ENCODE measurements at regions not wholly inside any gene's neighbourhood (a gene's known extent, or its start where the extent isn't known, plus 50 kb on each side); places are given as distances from the start of the nearest gene placed in this dataset.

GRCh38 chr6:84536885-84537638 lies 227.3 kb downstream of the TBX18 start:
- no peak overlapping the region for H3K4me3 ChIP-seq
- H3K4me2 ChIP-seq: no peak overlapping the region
- H3K9ac ChIP-seq: no peak overlapping the region
- no peaks in the 10 kb centered on the region for H3K27me3 ChIP-seq
- no peaks in the 10 kb centered on the region for H3K4me1 ChIP-seq
- no peaks in the 10 kb centered on the region for H3K9me3 ChIP-seq
- no peak overlapping the region for H3K27ac ChIP-seq
- no peaks in the 10 kb centered on the region for H4K20me1 ChIP-seq
- TF ChIP-seq Cebpa-rat (IDR thresholded peaks at IDR 0.05): no peak
- H3K36me3 ChIP-seq: no peaks in the 10 kb centered on the region

DNA sequence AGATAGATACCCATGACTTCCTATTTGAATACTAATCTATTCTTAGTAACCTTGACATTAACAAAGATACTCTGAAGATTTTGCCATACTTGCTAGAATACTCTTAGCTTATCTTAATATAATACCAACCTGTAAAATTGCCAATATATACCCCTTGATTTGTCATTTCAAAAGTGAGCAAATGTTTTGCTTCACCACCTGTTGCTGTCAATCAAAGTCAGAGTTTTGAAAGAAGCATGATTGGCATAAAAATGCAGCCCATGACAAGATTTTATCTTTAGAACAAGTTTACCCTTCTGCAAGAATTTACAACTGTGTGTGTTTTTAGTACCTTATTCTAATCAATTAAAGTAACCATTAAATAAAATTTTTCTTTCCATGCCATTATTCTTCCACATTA lies 236.2 kb downstream of the TBX18 start:
- TF ChIP-seq Cebpa-rat (IDR thresholded peaks at IDR 0.05): no peak
- no peaks in the 10 kb centered on the region for H3K27me3 ChIP-seq
- H3K9ac ChIP-seq: no peak overlapping the region
- H3K4me1 ChIP-seq: no peaks in the 10 kb centered on the region
- no peak overlapping the region for H3K4me2 ChIP-seq
- H3K4me3 ChIP-seq: no peak overlapping the region
- H4K20me1 ChIP-seq: no peaks in the 10 kb centered on the region
- H3K9me3 ChIP-seq: no peaks in the 10 kb centered on the region
- no peaks in the 10 kb centered on the region for H3K36me3 ChIP-seq
- H3K27ac ChIP-seq: no peak overlapping the region

- H3K36me3 ChIP-seq: no peaks in the 10 kb centered on the region
- no peaks in the 10 kb centered on the region for H4K20me1 ChIP-seq
- TF ChIP-seq Cebpa-rat (IDR thresholded peaks at IDR 0.05): no peak
- H3K9me3 ChIP-seq: no peaks in the 10 kb centered on the region
- no peaks in the 10 kb centered on the region for H3K27me3 ChIP-seq
- H3K9ac ChIP-seq: no peak overlapping the region
- no peaks in the 10 kb centered on the region for H3K4me1 ChIP-seq
- no peak overlapping the region for H3K27ac ChIP-seq
- no peak overlapping the region for H3K4me2 ChIP-seq
- H3K4me3 ChIP-seq: no peak overlapping the region
Observed at GRCh38 chr6:84526631-84527030, 237.8 kb downstream of the TBX18 start.

DNA sequence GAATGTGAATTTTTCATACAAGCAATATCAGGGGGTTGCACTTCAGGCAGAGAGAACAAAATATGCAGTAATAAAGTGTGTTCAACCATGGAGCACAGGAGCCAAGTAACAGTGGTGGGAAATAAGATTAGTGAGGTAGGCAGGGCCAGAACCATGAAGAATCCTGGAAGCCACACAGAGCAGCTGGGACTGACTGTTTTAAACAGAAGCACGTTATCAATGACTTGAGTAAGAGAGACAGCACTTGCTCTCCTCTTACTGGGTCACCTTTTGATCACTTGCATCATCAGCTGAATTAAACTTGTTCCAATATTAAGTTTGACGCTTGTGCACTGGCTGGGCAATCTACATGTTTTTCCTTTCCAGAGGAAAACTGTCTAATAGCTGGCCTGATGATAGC lies 238.5 kb downstream of the TBX18 start:
- Histone ChIP-seq H3K4me2 (no peak overlapping the region), H3K4me1 (no peaks in the 10 kb centered on the region), H4K20me1 (no peaks in the 10 kb centered on the region), H3K9me3 (no peaks in the 10 kb centered on the region), H3K9ac (no peak overlapping the region), H3K4me3 (no peak overlapping the region), H3K36me3 (no peaks in the 10 kb centered on the region), H3K27me3 (no peaks in the 10 kb centered on the region), H3K27ac (no peak overlapping the region)
- TF ChIP-seq Cebpa-rat (IDR thresholded peaks at IDR 0.05): no peak

- Histone ChIP-seq H3K4me1 (no peaks in the 10 kb centered on the region), H3K9me3 (no peaks in the 10 kb centered on the region), H3K4me2 (no peak overlapping the region), H3K36me3 (no peaks in the 10 kb centered on the region), H3K9ac (no peak overlapping the region), H3K27me3 (no peaks in the 10 kb centered on the region), H3K27ac (no peak overlapping the region), H4K20me1 (no peaks in the 10 kb centered on the region), H3K4me3 (no peak overlapping the region)
- no peak for TF ChIP-seq Cebpa-rat (IDR thresholded peaks at IDR 0.05)
Observed at GRCh38 chr6:84524636-84525035, 239.8 kb downstream of the TBX18 start.

DNA sequence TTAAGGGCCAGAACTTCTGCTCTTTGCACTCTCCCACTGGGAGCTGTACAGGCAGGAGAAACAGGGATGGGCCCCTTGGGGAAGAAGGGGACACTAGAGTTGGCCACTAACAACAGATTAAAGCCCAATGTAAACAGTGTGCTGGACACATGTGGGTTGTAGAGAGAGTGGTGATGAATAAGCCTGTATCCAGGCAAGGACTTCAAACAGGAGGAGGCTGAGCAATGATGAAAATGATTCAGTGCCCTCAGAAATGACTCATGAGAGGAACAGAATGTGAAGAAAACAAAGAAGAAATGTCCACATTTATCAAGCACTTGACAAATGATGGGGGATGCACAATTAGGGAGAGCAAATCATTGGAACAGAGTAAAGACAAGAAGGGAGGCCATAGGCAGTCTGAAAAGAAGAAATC lies 242.3 kb downstream of the TBX18 start:
- no peak overlapping the region for H3K27ac ChIP-seq
- H3K27me3 ChIP-seq: no peaks in the 10 kb centered on the region
- no peak for TF ChIP-seq Cebpa-rat (IDR thresholded peaks at IDR 0.05)
- H3K4me1 ChIP-seq: no peaks in the 10 kb centered on the region
- H3K4me2 ChIP-seq: no peak overlapping the region
- H4K20me1 ChIP-seq: no peaks in the 10 kb centered on the region
- H3K4me3 ChIP-seq: no peak overlapping the region
- no peak overlapping the region for H3K9ac ChIP-seq
- no peaks in the 10 kb centered on the region for H3K9me3 ChIP-seq
- no peaks in the 10 kb centered on the region for H3K36me3 ChIP-seq

- Histone ChIP-seq H4K20me1 (no peaks in the 10 kb centered on the region), H3K27ac (no peak overlapping the region), H3K4me1 (no peaks in the 10 kb centered on the region), H3K4me3 (no peak overlapping the region), H3K4me2 (no peak overlapping the region), H3K36me3 (no peaks in the 10 kb centered on the region), H3K27me3 (no peaks in the 10 kb centered on the region), H3K9me3 (no peaks in the 10 kb centered on the region), H3K9ac (no peak overlapping the region)
- no peak for TF ChIP-seq Cebpa-rat (IDR thresholded peaks at IDR 0.05)
Observed at GRCh38 chr6:84521511-84521910, 242.9 kb downstream of the TBX18 start.

GRCh38 chr6:84517741-84518530 lies 246.5 kb downstream of the TBX18 start:
- no peaks in the 10 kb centered on the region for H3K9me3 ChIP-seq
- H4K20me1 ChIP-seq: no peaks in the 10 kb centered on the region
- H3K36me3 ChIP-seq: no peaks in the 10 kb centered on the region
- H3K27ac ChIP-seq: no peak overlapping the region
- TF ChIP-seq Cebpa-rat (IDR thresholded peaks at IDR 0.05): no peak
- no peak overlapping the region for H3K9ac ChIP-seq
- H3K27me3 ChIP-seq: no peaks in the 10 kb centered on the region
- H3K4me1 ChIP-seq: no peaks in the 10 kb centered on the region
- H3K4me2 ChIP-seq: no peak overlapping the region
- H3K4me3 ChIP-seq: no peak overlapping the region

GRCh38 chr6:84516154-84516553 lies 248.2 kb downstream of the TBX18 start:
- Histone ChIP-seq H3K27me3 (no peaks in the 10 kb centered on the region), H3K4me3 (no peak overlapping the region), H3K27ac (no peak overlapping the region), H3K4me1 (no peaks in the 10 kb centered on the region), H4K20me1 (no peaks in the 10 kb centered on the region), H3K9ac (no peak overlapping the region), H3K9me3 (no peaks in the 10 kb centered on the region), H3K4me2 (no peak overlapping the region), H3K36me3 (no peaks in the 10 kb centered on the region)
- TF ChIP-seq Cebpa-rat (IDR thresholded peaks at IDR 0.05): no peak

DNA sequence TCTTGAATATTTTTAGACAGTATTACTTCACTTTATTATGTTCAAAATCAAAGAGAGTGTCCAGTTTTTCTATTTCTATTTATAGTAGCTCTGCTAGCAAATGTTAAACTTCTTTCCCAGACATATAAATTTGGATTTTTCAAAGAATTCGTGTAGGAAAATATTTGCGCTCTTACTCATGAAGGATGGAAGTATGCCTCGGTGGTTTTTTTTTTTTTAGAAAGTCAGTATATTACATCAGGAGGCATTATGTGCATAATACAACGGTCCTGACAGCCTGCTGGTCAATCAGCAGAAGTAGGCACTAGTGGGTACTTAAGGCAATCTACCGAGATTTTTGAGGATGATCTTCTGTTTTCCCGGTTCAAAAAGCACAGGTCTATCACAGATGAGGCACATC lies 249.3 kb downstream of the TBX18 start:
- no peak for TF ChIP-seq Cebpa-rat (IDR thresholded peaks at IDR 0.05)
- Histone ChIP-seq H3K27me3 (no peaks in the 10 kb centered on the region), H3K4me2 (no peak overlapping the region), H3K4me3 (no peak overlapping the region), H3K36me3 (no peaks in the 10 kb centered on the region), H3K4me1 (no peaks in the 10 kb centered on the region), H3K9ac (no peak overlapping the region), H3K27ac (no peak overlapping the region), H3K9me3 (no peaks in the 10 kb centered on the region), H4K20me1 (no peaks in the 10 kb centered on the region)
